Endothelial cell of umbilical vein (primary cell): ENCODE measurements at regions not wholly inside any gene's neighbourhood (a gene's known extent, or its start where the extent isn't known, plus 50 kb on each side); places are given as distances from the start of the nearest gene placed in this dataset.

ENCODE experiments used
- BruUV-seq: library from RNA; stranded (reverse); fragments of 400-500 nt; replicated peaks from 2 replicates; lab custom pipeline; 2021; lab: Mats Ljungman, UMichigan
- CTCF ChIA-PET: fragments of 300-600, 350-600 bp; sonication (Branson Sonifier 250); formaldehyde crosslinking; loops from one replicate; lab custom pipeline; 2021; ENCODE audit warnings: antibody characterized with exemption, inconsistent platforms; lab: Charles Lee
- POLR2A ChIA-PET: fragments of 300-600, 350-600 bp; sonication (Branson Sonifier 250); formaldehyde crosslinking; loops from one replicate; lab custom pipeline; 2021; ENCODE audit warnings: antibody characterized with exemption, inconsistent platforms; lab: Charles Lee
- DNase-seq: peaks from one replicate; pipeline ENCODE4 v3.0.0-alpha.2; 2011; ENCODE audit warnings: low read depth, low spot score
- FAIRE-seq: peaks from 2 replicates; lab custom pipeline; 2011; peaks lifted over from hg19 to GRCh38; lab: Jason Lieb, UNC
- H2AFZ ChIP-seq: 2 replicates; pipeline ENCODE4 v1.6.0; 2012; ENCODE audit warnings: low read depth, low read length, control low read depth, inconsistent platforms
- H3K27ac ChIP-seq: 2 replicates; pipeline ENCODE4 v1.5.1; 2011; ENCODE audit warnings: low read depth, mild to moderate bottlenecking, control low read depth, low read length, moderate library complexity; ENCODE audit not compliant: insufficient read depth
- H3K27me3 ChIP-seq, 2 experiments: 2 replicates each; pipeline versions ENCODE4 v1.6.0 to v1.6.1; 2011; ENCODE audit warnings: low read length in 2 of 2, mixed read lengths in 1 of 2; ENCODE audit not compliant: control insufficient read depth in 2 of 2, insufficient read depth in 2 of 2
- H3K36me3 ChIP-seq, 2 experiments: 2 replicates in 1 of 2; 3 replicates in 1 of 2; pipeline ENCODE4 v1.5.1; 2011; ENCODE audit warnings: low read length in 2 of 2, mild to moderate bottlenecking in 1 of 2, moderate library complexity in 1 of 2; ENCODE audit not compliant: control insufficient read depth in 2 of 2, insufficient read depth in 2 of 2; ENCODE audit errors: extremely low read depth in 1 of 2
- H3K4me1 ChIP-seq: 3 replicates; pipeline ENCODE4 v1.5.1; 2011; ENCODE audit warnings: mild to moderate bottlenecking, low read length; ENCODE audit not compliant: control insufficient read depth, insufficient read depth; ENCODE audit errors: extremely low read depth
- H3K4me2 ChIP-seq: 2 replicates; pipeline ENCODE4 v1.6.1; 2011; ENCODE audit warnings: low read length, control low read depth, mixed read lengths; ENCODE audit not compliant: insufficient read depth
- H3K4me3 ChIP-seq, 3 experiments: fragments of 200-600 bp in 1 of 3; sonication (generic), shearing (Covaris generic) in 1 of 3; replicated peaks in 1 of 3; 2 replicates each; pipeline ENCODE4 v1.5.1; 2011 to 2016; ENCODE audit warnings: control low read depth in 3 of 3, low read length in 3 of 3, mild to moderate bottlenecking in 2 of 3, inconsistent platforms in 1 of 3, low read depth in 1 of 3, moderate library complexity in 1 of 3; ENCODE audit not compliant: insufficient read depth in 1 of 3
- H3K79me2 ChIP-seq: 2 replicates; pipeline ENCODE4 v1.6.0; 2012; ENCODE audit warnings: low read length, inconsistent platforms; ENCODE audit not compliant: control insufficient read depth, insufficient read depth
- H3K9ac ChIP-seq: replicated peaks from 2 replicates; pipeline ENCODE3; 2011; ENCODE audit warnings: low read length, control low read depth; ENCODE audit not compliant: insufficient read depth; ENCODE audit errors: extremely low read depth
- H3K9me1 ChIP-seq: replicated peaks from 3 replicates; pipeline ENCODE4 v1.6.0; 2011; ENCODE audit warnings: mild to moderate bottlenecking, low read length; ENCODE audit not compliant: control insufficient read depth, insufficient read depth; ENCODE audit errors: extremely low read depth
- H3K9me3 ChIP-seq: replicated peaks from 2 replicates; pipeline ENCODE4 v1.5.1; 2012; ENCODE audit warnings: low read length, inconsistent platforms; ENCODE audit not compliant: control insufficient read depth, insufficient read depth
- H4K20me1 ChIP-seq: replicated peaks from 2 replicates; pipeline ENCODE3; 2011; ENCODE audit warnings: mild to moderate bottlenecking, low read length; ENCODE audit not compliant: control insufficient read depth, insufficient read depth; ENCODE audit errors: extremely low read depth
- CTCF ChIP-seq, 2 donors: IDR thresholded peaks; 1 replicate in 1 of 2; 2 replicates in 1 of 2; pipeline ENCODE4 v1.5.1; 2011; ENCODE audit warnings: low read length in 2 of 2, mild to moderate bottlenecking in 2 of 2, moderate library complexity in 2 of 2, control low read depth in 1 of 2, inconsistent platforms in 1 of 2, low read depth in 1 of 2; ENCODE audit not compliant: insufficient read depth in 1 of 2; ENCODE audit errors: extremely low read depth in 1 of 2
- EZH2 ChIP-seq: IDR thresholded peaks from 2 replicates; pipeline ENCODE4 v1.6.1; 2012; ENCODE audit warnings: borderline replicate concordance, low read depth, mild to moderate bottlenecking, moderate library complexity, low read length, inconsistent platforms; ENCODE audit not compliant: severe bottlenecking
- FOS ChIP-seq: IDR thresholded peaks from 2 replicates; pipeline ENCODE4 v1.6.1; 2011; ENCODE audit warnings: mild to moderate bottlenecking, low read length, moderate library complexity, borderline replicate concordance; ENCODE audit not compliant: insufficient read depth
- GATA2 ChIP-seq: IDR thresholded peaks from 2 replicates; pipeline ENCODE4 v1.7.0; 2011; ENCODE audit warnings: low read depth, mild to moderate bottlenecking, moderate library complexity, mixed read lengths, low read length; ENCODE audit not compliant: insufficient read length, insufficient read depth
- JUN ChIP-seq: IDR thresholded peaks from 2 replicates; pipeline ENCODE4 v1.6.1; 2011; ENCODE audit warnings: borderline replicate concordance, low read depth; ENCODE audit not compliant: insufficient read length, insufficient read depth
- MAX ChIP-seq: IDR thresholded peaks from 2 replicates; pipeline ENCODE4 v1.6.1; 2011; ENCODE audit not compliant: insufficient read depth, insufficient read length
- MYC ChIP-seq: IDR thresholded peaks from one replicate; pipeline ENCODE4 v1.6.1; 2011; ENCODE audit warnings: mild to moderate bottlenecking, low read depth, low read length
- POLR2A ChIP-seq: IDR thresholded peaks from 2 replicates; pipeline ENCODE4 v1.6.1; 2012; ENCODE audit warnings: low read depth, mild to moderate bottlenecking, control low read depth, low read length
- POLR2AphosphoS5 ChIP-seq: IDR thresholded peaks from 2 replicates; pipeline ENCODE4 v1.6.1; 2012; ENCODE audit warnings: low read depth, mild to moderate bottlenecking, control low read depth, low read length, moderate library complexity; ENCODE audit not compliant: insufficient read depth
- dilution Hi-C: fragments of 300-500 bp; cut with MboI; formaldehyde crosslinking; loops from one replicate; pipeline ENCODE4 v1.15.0; 2019; ENCODE audit warnings: low sequenced_read_pairs; ENCODE audit not compliant: extremely low pct_ligation_motif_present
- intact Hi-C: fragments of 100-400 bp; cut with micrococcal nuclease; formaldehyde crosslinking; loops from one replicate; pipeline ENCODE4 v1.10.0; 2022

- Histone ChIP-seq H3K27ac (no peak overlapping the region), H3K79me2 (no peaks in the 10 kb centered on the region), H3K9me1 (no peaks in the 10 kb centered on the region), H3K9me3 (no peaks in the 10 kb centered on the region), H3K36me3 (no peaks in the 10 kb centered on the region), H3K4me1 (no peaks in the 10 kb centered on the region), H3K27me3 (no peaks in the 10 kb centered on the region), H4K20me1 (no peaks in the 10 kb centered on the region), H2AFZ (no peak overlapping the region), H3K4me2 (no peak overlapping the region), H3K4me3 (no peak overlapping the region), H3K9ac (no peak overlapping the region)
- ChIA-PET POLR2A (no interaction called here), CTCF (interaction anchor here (1.2 to 1.3 kb wide), 3 partner anchors 9 to 193 kb away, joined by 3 read pairs; no protein-coding TSS in a partner anchor)
- TF ChIP-seq MYC (no peak), MAX (no peak), GATA2 (no peak), POLR2A (no peak), CTCF (IDR thresholded peaks at IDR 0.05; ENCODE audit: extremely low read depth in 1 of 2, insufficient read depth in 1 of 2, low read depth in 1 of 2, low read length in 2 of 2) (no peak), POLR2AphosphoS5 (no peak), EZH2 (no peak), JUN (no peak), FOS (no peak)
- dilution Hi-C loops (no loop called here), intact Hi-C loops (no loop called here)
- DNase-seq (no peak), FAIRE-seq (no peak)
- no TSS peak for BruUV-seq
Observed at GRCh38 chr6:135743476-135743875, 108.0 kb upstream of the PDE7B start.
